Neutrophil (primary cell): ENCODE measurements at regions not wholly inside any gene's neighbourhood (a gene's known extent, or its start where the extent isn't known, plus 50 kb on each side); places are given as distances from the start of the nearest gene placed in this dataset.

ENCODE experiments used
- H3K27ac ChIP-seq: fragments of 200-600 bp; sonication (generic); 2 replicates; pipeline ENCODE4 v1.5.1; 2016; ENCODE audit warnings: mild to moderate bottlenecking, moderate library complexity
- H3K27me3 ChIP-seq: fragments of 200-600 bp; sonication (generic); 2 replicates; pipeline ENCODE4 v1.6.0; 2016; ENCODE audit warnings: mild to moderate bottlenecking
- H3K36me3 ChIP-seq: fragments of 200-600 bp; sonication (generic); 2 replicates; pipeline ENCODE4 v1.5.1; 2017
- H3K4me1 ChIP-seq, 2 experiments: fragments of 200-600 bp in 1 of 2; sonication (generic) in 1 of 2; 1 replicate in 1 of 2; 2 replicates in 1 of 2; pipeline versions ENCODE4 v1.5.1 to v1.6.1; 2013 to 2016; ENCODE audit warnings: low read depth in 1 of 2, low read length in 1 of 2, mild to moderate bottlenecking in 1 of 2, moderate library complexity in 1 of 2; ENCODE audit not compliant: control insufficient read depth in 1 of 2, insufficient read depth in 1 of 2
- H3K4me3 ChIP-seq, 2 experiments: fragments of 200-600 bp in 1 of 2; sonication (generic) in 1 of 2; 1 replicate in 1 of 2; 2 replicates in 1 of 2; pipeline ENCODE4 v1.5.1; 2013 to 2016; ENCODE audit warnings: low read depth in 1 of 2, low read length in 1 of 2, mild to moderate bottlenecking in 1 of 2, moderate library complexity in 1 of 2
- H3K9me3 ChIP-seq: fragments of 200-600 bp; sonication (generic); 2 replicates; pipeline ENCODE4 v1.5.1; 2016
- CTCF ChIP-seq: fragments of 200-600 bp; sonication (generic); IDR thresholded peaks from 2 replicates; pipeline ENCODE4 v1.5.1; 2016; ENCODE audit warnings: antibody characterized with exemption

GRCh38 chr2:118325321-118325955, 237.2 kb downstream of the INSIG2 start:
- no peak for TF ChIP-seq CTCF
- no peak overlapping the region for H3K4me3 ChIP-seq
- no peaks in the 10 kb centered on the region for H3K4me1 ChIP-seq
- H3K27ac ChIP-seq, result no peak overlapping the region
- H3K36me3 ChIP-seq, result no peaks in the 10 kb centered on the region
- no peaks in the 10 kb centered on the region for H3K9me3 ChIP-seq
- H3K27me3 ChIP-seq, result peaks cover 1% of the 10 kb centered on the region

GRCh38 chr2:118322406-118322805, 234.1 kb downstream of the INSIG2 start:
- Histone ChIP-seq H3K36me3 (no peaks in the 10 kb centered on the region), H3K27ac (no peak overlapping the region), H3K4me3 (no peak overlapping the region), H3K4me1 (no peaks in the 10 kb centered on the region), H3K9me3 (no peaks in the 10 kb centered on the region), H3K27me3 (peaks cover 16% of the 10 kb centered on the region)
- no peak for TF ChIP-seq CTCF

- H3K27me3 ChIP-seq, result peaks cover 23% of the 10 kb centered on the region
- no peaks in the 10 kb centered on the region for H3K4me1 ChIP-seq
- no peak overlapping the region for H3K4me3 ChIP-seq
- no peak for TF ChIP-seq CTCF
- H3K9me3 ChIP-seq, result no peaks in the 10 kb centered on the region
- H3K36me3 ChIP-seq, result no peaks in the 10 kb centered on the region
- H3K27ac ChIP-seq, result no peak overlapping the region
Observed at GRCh38 chr2:118321432-118322105, 233.3 kb downstream of the INSIG2 start.

GRCh38 chr2:118320658-118321057, 232.4 kb downstream of the INSIG2 start:
- H3K4me1 ChIP-seq, result no peaks in the 10 kb centered on the region
- H3K27ac ChIP-seq, result no peak overlapping the region
- peaks cover 32% of the 10 kb centered on the region for H3K27me3 ChIP-seq
- no peak for TF ChIP-seq CTCF
- no peaks in the 10 kb centered on the region for H3K9me3 ChIP-seq
- H3K4me3 ChIP-seq, result no peak overlapping the region
- no peaks in the 10 kb centered on the region for H3K36me3 ChIP-seq

GRCh38 chr2:118320196-118320595, 231.9 kb downstream of the INSIG2 start:
- Histone ChIP-seq H3K4me1 (no peaks in the 10 kb centered on the region), H3K27me3 (peaks cover 37% of the 10 kb centered on the region), H3K36me3 (no peaks in the 10 kb centered on the region), H3K9me3 (no peaks in the 10 kb centered on the region), H3K27ac (no peak overlapping the region), H3K4me3 (no peak overlapping the region)
- TF ChIP-seq CTCF, result no peak
